Inflammatory macrophage treated with lipopolysaccharide for 4 hours (primary cell): ENCODE measurements at regions not wholly inside any gene's neighbourhood (a gene's known extent, or its start where the extent isn't known, plus 50 kb on each side); places are given as distances from the start of the nearest gene placed in this dataset.
A peak's percentile ranks its signal among the peaks of the same experiment; 100 is the strongest.
"Not testable (repeated sequence)": the region's sequence is repeated elsewhere in the genome, so short reads cannot be mapped to it uniquely, and the experiment has no call there.

Experiments used
- DNase-seq: peaks from one replicate; pipeline ENCODE4 v3.0.0-alpha.2; 2020

DNA sequence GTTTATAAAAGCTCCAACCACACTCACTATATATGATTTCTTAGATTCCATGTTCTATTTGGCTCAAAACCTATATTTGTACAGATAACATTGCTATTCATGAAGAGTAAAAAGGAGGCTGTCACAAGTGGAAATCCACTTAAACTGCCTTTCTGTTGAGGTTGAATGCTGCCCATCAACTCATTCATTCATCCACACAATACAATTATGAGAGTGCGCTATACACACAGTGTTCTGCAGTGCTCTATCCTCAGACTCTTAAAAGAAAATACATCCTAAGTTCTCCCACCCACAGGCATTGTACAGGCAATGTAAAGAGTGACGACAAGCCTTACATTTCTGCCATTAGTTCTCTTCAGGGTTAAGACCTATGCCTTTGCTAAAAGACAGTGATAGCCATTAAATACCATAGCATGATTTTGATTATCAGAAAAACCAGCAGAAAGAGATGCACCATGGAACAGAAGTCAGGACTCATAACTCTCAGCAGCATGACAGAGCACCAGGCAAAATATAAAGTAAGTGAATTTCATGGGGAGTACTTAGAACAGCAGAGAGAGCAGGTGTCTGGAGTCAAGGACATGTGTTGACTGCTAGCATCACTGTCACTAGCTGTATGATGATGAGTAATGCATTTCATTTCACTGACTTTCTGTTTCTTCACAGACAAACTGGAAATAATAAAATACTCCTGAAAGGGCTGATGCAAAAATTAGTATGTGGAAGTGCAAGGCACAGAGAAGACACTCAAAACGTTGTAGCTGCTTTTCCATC is 218.0 kb downstream of the RBM26 start:
- DNase-seq = peak; percentile 43

DNA sequence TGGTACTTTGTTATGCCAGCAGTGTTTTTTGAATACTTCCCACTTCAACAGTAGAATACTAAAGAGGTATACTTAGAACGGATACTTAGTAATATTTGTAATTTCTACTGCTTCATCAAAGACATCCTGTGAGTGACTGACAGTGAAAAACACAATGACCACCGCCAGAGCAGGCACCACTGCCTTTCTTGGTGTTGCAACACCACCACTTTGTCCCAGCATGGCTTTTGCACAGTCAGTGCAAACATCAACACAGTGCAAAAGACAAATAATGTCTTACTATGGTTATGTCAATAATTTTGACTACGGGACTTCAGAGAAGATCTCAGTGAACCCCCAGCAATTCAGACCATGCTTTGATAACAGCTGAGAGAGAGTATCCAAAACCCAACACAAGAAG is 220.5 kb downstream of the RBM26 start:
- DNase-seq = no peak

DNA sequence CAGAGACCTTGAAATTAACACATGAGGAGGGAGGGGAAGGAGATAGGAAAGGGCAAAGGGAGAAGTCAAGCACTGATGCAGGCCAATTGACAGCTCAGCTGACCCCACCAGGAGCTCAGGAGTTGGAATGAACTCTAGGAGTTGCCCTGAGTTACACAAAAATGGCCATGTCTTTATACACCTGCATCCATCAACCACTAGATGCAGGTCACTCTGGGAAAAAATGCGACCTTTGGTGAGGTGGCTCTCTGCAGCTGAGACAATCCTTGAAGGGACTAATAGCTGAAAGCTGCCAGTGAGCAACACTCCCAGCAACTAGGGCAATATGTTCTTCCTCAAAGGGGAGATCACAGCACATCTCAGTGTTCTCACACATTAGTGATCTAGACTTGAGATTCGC is 222.8 kb downstream of the RBM26 start:
- no peak for DNase-seq

DNA sequence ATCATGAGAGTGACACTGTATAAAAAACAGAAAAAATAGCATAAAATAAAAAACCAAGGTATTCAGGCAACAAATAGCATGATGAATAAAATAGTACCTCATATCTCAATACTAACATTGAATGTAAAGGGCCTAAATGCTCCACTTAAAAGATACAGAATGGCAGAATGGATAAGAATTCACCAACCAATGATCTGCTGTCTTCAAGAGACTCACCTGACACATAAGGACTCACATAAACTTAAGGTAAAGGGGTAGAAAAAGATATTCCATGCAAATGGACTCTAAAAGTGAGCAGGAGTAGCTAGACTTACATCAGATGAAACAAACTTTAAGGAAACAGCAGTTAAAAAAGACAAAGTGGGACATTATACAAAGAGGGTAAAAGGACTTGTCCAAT is 232.4 kb downstream of the RBM26 start:
- not testable (repeated sequence) for DNase-seq

DNA sequence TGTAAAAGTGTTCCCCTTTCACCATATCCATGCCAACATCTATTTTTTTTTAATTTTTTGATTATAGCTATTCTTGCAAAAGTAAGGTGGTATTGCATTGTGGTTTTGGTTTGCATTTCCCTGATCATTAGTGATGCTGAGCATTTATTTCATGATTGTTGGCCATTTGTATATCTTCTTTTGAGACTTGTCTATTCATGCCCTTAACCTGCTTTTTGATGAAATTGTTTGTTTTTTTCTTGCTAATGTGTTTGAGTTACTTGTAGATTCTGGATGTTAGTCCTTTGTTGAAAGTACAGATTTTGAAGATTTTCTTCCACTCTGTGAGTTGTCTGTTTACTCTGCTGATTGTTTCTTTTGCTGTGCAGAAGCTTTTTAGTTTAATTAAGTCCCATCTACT is 233.1 kb downstream of the RBM26 start:
- DNase-seq = not testable (repeated sequence)

DNA sequence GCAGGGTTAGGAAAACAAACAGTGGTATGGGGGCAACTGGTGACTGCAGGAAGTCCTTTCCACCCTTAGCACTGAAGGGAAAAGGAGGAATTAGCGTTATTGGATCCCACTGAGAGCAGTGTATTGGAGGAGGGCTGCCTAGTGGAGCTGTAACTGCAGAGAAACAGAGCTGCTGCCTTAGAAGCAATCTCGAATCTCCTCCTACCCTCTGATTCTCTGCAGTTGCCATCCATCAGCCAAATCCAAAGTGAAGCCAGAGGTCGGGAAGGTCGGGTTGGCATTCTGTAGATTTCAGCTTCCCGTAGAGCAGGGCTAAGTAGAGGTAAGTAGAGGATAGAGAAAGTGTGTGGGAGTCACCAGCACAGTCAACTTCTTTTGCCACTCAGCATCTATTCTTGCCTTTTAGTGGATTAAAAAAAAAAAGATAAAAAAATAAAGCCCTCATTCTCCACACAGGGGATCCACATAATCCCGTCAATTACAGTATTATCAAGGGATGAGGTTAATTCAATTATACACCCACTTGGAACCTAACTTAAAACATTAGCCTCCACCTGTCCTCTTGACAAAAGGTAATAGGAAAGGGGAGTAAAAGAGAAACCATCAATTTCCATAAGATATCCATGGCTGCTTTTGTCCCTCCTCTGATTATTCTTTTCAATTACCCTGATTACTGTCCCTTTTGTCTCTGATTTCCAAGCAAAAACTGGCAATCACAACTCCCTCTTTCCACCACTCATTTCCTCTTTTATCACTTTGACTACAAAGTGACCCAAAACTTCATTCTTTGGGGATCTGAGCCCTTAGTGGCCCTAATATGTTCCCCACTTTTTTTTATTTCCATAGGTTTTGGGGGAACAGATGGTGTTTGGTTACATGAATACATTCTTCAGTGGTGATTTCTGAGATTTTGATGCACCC is 234.7 kb downstream of the RBM26 start:
- DNase-seq = peak; percentile 2

DNA sequence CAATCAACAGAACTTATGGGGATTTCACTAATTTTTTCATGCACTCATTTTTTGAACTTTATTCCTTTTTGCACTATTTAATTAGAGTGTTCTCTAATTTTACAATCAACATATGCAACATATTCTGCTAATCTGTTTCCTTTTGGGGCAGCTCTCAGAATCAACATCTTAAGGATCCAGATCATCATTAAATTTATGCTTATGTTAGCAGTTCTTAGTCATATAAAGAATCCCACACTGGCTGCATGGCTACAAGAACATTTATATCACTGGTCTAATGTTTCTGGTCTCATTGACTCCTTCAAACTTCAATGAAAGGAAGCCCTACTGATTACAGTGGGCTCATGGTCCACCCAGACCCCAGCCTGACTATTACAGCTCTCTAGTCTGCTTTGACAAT is 245.2 kb downstream of the RBM26 start:
- DNase-seq = no peak

DNA sequence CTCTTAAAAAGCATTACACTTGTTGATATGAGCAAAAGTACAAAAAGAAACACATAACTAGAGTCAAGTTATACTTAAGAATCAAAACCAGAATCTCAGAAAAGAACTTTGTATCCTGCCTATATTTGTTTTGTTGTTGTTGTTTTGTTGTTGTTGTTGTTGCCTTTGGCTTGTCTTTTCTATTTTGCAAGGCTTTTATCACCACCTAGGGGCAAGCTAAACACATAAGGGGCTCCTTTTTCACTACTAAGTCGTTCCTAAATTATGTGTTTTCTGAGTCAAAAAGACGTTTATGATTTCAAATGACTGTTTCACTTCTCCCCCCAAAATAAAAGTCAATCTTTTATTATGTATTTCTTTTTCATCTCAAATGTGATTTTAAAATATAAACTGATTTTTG is 250.2 kb downstream of the RBM26 start:
- no peak for DNase-seq

DNA sequence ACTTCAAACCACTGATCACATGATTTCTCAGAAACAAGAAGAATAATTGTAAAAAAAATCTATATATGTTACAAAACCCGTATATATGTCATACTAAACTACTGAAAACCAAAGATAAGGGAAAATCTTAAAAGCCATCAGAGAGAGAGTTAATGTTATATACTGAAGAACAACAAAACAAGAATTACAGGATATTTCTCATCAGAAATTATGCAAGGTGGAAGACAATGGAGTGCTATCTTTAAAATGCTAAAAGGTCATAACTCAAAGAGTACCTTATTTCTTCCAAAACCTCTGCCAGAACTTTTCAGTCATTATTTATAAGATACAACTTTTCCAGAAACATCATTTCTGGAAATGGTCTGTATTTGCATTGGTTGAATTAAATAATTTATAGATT is 256.8 kb downstream of the RBM26 start:
- DNase-seq = no peak

DNA sequence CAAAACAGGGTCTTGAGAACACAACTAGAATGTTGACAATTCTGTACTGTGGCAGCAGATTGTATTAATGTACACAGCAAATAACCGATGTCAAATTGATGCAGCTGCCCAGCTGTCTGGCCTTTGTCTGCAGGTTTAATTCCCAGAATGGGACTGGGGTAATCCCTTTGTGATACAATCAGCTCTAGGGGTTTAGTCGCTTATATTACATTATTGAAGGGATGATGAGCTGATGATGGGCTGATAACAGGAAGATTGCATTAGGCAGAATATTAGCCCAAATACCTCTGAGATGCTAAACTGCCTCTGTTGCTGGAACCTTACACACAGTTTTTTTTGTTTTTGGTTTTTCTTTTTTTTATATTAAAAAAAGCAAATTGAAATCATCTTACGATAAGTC is 265.0 kb downstream of the RBM26 start:
- no peak for DNase-seq

DNA sequence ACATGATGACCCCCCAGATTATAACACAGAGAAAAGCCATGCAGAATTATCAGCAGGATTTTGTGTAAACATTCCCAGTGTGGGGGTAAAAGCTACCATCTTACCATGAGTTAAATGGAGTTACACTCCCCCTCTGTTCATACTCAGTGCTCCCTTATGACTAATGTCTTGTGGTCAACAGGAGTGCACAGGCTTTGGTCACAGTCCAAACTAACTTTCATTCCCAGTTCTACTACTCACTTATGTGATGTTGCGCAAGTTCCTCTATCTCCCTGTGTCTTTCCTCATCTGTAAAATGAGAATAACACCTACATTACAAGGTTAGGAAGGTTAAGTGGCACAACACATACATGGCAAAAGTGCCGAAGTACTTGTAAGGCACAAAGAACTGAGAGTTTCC is 277.9 kb downstream of the RBM26 start:
- no peak for DNase-seq

DNA sequence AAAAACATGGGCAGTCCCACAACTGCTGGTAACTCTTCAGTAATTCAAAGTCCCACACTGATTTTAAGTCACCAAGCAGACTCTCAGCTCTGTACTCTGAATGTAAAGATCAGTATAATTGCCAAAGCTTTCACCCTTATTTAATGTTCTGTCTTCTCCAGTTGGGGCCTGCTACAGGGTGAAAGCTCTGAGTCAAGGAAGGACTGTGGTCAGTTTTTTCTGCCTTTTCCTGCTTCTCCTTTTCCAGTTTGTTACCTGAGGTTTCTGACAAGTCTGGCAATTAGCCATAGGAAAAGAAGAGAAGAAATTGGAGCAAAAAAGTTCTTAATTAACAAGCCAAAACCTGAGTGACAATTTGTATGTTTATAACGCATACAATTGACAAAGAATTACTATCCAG is 279.3 kb downstream of the RBM26 start:
- no peak for DNase-seq

DNA sequence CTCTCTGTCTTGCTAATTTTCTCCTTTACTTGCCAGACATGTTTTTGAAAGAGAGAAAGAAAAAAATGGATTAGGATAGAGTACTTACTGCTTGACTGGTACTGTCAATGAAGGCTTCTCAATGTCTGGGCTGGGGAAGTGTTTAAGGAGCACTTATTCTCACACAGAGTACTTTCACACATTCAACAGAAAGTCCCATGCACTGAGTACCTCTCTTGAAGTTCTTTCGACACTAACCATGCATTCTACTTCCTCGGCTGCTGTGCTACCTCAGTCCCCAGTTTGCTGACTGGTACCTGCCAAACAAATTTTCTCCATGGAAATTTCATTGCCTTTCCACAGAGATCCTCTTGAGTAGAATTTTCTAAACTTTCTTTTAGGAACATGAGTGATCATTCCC is 281.9 kb downstream of the RBM26 start:
- DNase-seq = no peak

DNA sequence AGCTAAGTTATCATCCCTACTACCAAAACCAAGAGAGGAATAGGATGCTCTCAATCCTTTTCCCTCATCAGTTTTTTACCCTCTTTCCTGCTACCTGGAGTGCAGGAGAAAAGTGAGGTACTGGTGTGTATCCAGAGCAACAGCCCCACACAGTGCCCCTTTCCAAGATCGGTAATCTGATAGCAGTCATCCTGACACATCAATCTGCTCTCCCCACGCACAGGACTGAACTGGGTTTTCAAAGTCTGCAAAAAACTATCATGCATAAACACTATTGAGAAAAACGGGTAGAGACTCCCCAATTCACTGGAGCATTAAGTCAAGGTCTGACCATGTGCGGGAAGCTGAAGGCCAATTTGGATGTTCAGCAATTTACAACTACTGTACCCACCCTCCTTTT is 284.8 kb downstream of the RBM26 start:
- no peak for DNase-seq

DNA sequence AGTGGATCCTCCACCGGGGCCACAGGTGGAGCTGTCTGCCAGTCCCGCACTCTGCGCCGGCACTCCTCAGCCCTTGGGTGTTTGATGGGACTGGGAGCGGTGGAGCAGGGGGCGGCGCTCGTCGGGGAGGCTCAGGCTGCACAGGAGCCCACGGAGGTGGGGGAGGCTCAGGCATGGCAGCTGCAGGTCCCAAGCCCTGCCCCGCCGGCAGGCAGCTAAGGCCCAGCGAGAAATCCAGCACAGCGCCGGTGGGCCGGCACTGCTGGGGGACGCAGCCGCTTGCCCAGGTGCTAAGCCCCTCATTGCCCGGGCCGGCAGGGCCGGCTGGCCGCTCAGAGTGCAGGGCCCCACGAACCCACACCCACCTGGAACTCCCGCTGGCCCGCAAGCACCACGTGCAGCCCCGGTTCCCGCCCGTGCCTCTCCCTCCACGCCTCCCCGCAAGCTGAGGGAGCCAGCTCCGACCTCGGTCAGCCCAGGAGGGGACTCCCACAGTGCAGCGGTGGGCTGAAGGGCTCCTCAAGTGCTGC is 286.4 kb downstream of the RBM26 start:
- no peak for DNase-seq

DNA sequence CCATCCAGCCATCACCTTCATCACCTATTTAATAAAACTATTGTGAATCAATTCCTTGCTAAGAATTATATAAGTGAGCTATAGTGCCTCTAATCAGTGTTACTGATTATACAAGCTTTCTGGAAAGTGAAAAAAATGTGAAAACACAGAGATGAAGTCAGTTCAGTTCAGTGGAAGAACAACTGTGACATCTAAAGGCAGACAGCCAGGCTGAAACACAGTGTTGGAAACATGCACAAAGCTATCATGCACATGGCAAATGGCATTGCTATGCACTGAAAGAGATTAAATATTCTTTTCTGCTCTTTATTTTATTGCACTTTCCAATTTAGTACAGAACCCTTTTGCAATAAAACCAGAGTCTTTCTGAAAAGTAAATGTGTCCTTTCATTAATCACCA is 294.0 kb downstream of the RBM26 start:
- no peak for DNase-seq

DNA sequence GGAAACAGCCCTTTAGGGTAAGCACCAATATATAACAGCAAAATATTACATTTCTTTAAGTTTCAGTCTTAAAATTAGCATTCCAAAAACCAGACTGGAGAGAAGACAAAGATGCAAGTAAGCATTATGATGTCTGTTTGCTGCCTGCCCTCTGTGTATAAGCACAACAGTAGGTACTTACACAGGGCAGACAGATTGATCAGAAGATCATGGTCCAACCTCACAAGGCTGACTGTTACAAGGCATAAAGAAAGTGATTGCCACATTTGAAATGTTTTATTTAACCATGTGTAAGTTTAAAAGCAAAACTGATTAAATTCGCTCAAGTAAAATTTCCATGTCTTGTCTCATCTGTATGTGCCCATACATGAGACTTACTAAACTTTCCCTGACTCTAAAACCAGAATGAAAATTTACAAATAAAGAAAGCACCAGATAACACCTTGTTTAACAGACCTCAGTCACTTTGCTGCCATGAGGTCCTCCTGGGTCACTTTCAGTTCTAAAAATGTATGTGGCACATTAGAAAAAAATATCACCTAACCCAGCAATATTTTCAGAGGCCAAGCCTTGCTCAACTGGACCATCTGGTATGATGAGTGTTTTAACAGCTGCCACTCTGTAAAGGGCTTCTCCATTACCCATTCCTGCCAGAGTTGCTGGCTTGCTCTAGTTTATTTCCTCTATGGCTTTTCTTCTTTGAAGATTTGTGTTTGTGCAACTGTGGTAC is 297.0 kb downstream of the RBM26 start:
- DNase-seq = no peak

DNA sequence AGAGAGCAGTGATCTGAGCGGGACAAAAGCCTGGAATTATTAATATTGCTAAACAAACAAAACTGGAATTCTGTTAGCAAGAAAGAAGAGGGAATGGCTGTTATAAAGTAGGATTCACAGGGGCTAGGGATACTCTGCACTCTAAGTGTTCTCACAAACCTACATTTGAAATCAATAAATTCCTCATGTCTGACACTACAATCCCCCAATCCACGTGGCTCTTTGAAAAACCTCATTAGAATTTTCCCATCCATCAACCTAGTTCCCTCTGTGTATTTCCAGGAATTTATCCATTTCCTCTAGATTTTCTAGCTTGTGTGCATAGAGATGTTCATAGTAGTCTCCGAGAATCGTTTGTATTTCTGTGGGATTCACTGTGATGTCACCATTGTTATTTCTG is 307.5 kb downstream of the RBM26 start:
- no peak for DNase-seq

DNA sequence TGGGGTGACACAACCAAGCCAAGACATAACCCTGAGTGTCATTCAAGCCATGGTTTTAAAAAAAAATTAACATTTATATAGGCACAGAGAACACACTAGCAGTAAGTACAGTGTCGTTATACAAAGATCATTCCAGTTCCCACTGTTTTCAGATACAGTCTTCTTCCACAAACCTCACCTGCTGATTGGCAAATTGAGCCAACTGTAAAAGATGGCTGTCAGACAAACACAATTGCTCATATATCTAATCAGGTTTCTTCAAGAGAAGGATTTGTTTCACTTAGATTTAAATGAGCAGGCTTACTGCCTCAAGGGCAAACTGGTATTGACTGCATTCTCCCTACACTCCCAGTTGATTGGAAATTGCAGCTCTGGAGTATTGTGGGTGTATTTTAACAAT is 308.9 kb downstream of the RBM26 start:
- DNase-seq = no peak

DNA sequence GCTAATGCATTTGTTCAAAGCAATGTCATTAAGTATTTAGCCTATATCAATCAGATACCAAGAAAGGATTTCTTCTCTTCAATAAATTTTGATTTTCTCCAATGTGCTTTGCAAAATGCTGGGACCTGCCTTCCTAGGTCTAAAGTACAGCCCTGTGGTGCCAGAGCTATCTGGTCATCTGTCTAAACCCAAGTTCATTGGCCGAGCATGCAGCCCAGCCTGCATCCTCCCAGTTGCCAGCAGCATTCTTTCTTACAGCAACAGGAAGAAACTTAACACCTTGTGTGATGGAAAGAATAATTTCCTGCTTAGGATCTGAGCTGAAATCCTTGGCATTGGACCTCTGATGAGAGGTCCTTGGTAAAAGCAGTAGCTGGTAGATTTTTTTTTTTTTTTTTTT is 310.0 kb downstream of the RBM26 start:
- DNase-seq = no peak

DNA sequence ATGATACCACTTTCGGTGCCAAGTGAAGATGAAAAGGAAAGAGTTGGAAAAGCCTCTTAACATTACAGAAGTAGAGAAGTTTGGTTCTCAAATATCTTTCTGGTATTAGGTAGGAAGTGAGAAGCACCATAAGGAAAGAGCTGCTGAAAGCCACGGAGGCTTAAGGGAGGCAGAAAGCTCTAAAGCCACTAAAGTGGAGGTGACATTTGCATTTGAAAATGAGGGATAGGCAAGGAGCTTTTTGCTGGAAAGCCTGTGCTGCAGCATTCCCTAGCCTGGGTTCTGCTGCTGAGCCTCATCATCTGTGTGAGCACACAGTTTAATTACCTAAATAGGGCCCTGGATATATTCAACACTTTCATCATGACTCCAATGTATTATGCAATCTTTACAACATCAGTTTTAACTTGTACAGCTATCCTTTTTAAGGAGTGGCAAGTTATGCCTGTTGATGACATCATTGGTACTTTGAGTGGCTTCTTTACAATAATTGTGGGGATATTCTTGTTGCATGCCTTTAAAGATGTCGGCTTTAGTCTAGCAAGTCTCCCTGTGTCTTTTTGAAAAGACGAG is 315.4 kb downstream of the RBM26 start:
- DNase-seq = no peak

DNA sequence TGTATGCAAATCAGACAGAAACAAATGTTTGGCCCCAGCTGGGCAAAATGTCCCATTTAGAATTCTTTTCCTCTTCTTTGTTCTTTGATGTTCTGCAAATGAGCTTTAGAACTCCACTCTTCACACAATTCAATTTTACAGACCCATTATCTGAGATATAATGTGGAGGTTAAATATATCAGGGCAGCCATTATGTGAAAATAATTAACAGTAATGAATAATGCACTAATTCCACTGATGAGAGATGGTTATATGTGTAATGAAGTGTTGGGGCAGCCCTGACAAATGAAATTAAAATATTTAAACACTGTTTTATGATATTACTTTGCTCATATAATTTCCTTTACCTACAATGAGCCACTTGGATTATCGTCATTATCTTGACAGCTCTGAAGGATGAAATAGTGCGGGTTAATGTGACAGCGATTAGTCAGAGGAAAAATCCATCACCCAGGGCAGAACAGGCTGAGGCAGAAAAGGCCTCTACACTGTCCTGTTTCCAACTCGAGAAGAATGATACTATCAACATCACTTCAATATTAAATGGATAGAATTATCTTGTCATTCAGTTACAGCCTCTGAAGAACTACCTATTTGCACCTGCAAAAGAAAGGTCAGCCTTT is 321.1 kb downstream of the RBM26 start:
- no peak for DNase-seq

DNA sequence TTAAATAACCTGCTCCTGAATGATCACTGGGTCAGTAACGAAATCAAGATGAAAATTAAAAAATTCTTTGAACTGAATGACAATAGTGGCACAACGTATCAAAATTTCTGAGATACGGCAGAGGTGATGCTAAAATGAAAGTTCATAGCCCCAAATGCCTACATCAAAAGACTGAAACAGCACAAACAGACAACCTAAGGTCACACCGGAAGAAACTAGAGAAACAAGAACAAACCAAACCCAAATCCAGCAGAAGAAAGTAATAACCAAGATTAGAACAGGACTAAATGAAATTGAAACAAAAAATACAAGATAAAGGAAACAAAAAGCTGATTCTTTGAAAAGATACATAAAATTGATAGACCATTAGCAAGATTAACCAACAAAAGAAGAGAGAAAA is 324.1 kb downstream of the RBM26 start:
- no peak for DNase-seq
